GM18861 (cell line): ENCODE measurements at regions not wholly inside any gene's neighbourhood (a gene's known extent, or its start where the extent isn't known, plus 50 kb on each side); places are given as distances from the start of the nearest gene placed in this dataset.

Experiments
- ATAC-seq: cut with Tn5 transposase; IDR thresholded peaks from one replicate; pipeline ENCODE4 v1.9.1; 2021; ENCODE audit not compliant: unreplicated experiment

- ATAC-seq, result no peak
Measured at GRCh38 chr3:87044846-87045245, 53.9 kb upstream of the VGLL3 start.

- ATAC-seq, result no peak
Measured at GRCh38 chr3:87044409-87044808, 53.5 kb upstream of the VGLL3 start.

GRCh38 chr3:87041191-87041590 is 50.2 kb upstream of the VGLL3 start:
- ATAC-seq, result no peak
